HG03571 (cell line): ENCODE measurements at regions not wholly inside any gene's neighbourhood (a gene's known extent, or its start where the extent isn't known, plus 50 kb on each side); places are given as distances from the start of the nearest gene placed in this dataset.

Experiments used
- ATAC-seq: cut with Tn5 transposase; IDR thresholded peaks from one replicate; pipeline ENCODE4 v1.9.1; 2021; ENCODE audit not compliant: unreplicated experiment

DNA sequence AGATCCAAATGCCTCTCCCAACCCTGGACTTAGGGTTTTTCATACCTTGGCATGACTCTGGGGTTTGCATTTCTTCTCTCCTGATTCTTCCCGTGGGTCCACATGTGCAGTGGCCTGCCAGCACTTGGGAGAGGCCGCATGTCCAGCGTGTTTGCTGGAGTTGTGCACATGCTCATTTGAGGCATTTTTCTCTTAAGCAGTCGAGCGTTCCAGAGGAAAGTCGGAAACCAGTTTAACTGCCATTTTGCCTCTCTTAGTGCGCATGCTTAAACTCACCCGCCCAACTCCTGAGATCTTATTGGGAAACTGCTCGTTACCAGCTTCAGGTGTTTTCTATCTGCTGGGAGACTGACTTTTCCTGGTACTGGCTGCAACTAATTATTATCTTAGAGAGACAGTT, 888.4 kb upstream of the PHF14 start:
- no peak for ATAC-seq

DNA sequence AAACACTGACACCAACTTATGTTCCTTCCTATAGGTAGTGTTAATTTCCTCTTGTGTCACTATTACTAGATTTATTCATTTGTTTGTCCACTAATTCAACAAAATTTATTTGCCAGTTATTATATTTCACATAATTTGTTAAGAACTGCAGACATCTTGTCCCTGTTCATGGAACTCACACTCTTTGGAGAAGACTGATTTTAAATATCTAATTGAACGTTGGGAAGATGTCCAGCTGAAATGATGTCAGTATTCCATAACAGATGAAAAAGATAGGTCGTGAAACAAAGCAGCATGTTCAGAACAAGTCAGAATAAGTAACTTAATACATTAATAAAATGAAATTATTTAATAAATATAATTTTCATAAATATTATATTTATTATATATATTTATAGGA, 873.1 kb upstream of the PHF14 start:
- ATAC-seq, result no peak

DNA sequence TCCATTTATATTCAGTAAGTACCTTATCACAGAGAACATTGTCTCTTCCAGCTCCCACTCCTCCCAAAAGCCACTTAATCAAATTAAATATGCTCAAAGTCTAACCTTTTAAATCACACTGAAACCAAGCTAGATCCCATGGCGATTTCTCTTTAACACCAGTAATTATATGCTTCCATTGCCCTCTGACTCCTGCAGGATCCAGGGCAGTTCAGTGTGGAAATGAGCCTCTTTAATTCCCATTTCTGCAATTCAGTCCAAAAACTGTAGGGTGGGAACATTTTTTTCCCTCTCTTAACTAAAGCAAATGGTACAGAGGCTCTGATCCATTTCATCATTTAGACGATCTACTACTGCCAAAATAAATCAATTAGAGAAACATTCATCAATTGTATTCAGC, 872.3 kb upstream of the PHF14 start:
- ATAC-seq, result no peak

DNA sequence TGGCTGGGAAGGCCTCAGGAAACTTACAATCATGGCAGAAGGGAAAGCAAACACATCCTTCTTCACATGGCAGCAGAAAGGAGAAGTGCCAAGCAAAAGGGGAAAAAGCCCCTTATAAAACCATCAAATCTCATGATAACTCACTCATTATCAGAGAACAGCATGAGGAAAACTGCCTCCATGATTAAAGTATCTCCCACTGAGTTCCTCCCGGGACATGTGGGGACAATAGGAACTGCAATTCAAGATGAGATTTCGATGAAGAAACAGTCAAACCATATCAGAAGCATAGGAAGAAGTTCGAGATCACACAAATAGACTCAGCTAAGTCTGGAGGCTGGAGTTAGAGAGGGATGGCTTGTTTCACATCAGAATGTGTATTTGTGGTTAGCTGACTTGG, 869.4 kb upstream of the PHF14 start:
- ATAC-seq, result no peak

DNA sequence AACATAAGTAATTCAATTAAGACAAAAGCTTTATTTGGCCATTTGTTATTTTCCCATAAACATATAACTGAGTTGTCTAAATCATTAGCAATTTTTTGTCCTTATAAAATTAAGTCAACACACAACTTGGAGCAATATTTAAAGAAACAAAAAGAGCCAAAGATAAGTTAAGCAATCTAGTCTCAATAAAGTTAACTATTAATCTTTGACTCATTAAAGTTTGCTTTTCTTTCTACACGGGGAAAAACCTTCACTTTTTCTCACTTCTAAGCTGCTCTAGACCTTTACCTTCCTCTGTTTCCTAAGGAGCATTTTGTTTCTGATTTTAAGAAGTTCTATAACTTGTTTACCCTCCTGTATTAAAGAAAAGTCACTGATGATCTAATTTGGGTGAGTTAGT, 867.1 kb upstream of the PHF14 start:
- ATAC-seq, result no peak

DNA sequence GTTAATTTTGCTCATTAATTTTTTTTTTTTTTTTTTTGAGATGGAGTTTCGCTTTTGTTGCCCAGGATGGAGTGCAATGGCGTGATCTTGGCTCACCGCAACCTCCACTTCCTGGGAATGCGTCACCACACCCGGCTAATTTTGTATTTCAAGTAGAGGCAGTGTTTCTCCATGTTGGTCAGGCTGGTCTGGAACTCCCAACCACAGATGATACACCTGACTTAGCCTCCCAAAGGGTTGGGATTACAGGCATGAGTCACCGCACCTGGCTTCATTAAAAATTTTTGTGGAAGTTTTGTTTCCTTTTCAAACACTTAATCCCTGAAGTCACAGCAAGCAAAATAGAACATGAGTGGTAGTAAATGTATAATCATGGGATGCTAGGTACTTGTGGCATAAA, 857.2 kb upstream of the PHF14 start:
- no peak for ATAC-seq

DNA sequence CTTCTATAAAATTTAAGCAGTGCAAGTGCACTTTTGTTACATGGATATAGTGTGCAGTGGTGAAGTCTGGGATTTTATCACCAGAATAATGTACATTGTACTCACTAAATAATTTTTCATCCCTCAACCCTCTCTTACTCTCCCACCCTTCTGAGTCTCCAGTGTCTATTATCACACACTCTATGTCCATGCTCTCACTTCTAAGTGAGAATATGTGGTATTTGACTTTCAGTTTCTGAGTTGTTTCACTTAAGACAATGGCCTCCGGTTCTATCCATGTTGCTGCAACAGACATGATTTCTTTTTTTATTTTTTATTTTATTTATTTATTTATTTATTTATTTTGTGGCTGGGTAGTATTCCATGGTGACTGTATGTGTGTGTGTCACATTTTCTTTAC, 855.9 kb upstream of the PHF14 start:
- ATAC-seq, result no peak

DNA sequence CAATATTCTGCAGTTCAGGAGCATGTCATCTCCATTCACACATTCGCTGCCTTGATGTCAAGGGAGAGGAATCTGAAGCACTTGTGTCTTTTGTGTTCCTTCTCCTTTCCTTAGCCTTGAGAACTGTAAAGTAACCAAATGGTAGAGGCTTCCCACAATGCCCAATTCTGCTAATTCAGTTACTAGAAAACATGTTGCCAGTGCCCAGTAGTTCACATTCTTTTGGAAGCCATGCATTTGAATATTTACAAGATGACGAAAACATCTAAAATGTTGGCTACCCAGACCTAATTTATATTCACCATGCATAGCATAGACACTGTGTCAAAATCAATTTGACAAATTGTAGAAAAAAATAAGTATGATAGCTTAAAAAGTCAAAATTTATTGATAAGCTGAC, 852.7 kb upstream of the PHF14 start:
- ATAC-seq, result no peak

DNA sequence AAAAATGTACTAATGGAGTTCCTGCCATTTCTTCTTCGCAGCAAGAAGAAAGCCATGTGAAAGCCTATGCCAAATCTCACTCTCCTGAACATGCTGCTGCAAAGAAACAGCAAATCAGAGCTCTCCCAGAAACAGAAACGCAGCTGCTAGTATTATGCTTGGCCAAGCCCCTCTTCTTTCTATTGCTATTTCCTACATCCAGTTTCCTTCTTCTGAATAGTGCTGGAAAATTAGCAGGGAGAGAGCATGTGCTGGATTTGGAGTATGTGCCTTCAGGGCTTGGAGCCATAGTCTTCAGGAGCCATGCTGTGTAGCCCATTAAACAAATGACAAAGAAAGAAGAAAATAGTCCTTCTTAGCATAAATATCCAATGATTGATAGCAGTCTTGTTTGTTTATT, 852.0 kb upstream of the PHF14 start:
- no peak for ATAC-seq

DNA sequence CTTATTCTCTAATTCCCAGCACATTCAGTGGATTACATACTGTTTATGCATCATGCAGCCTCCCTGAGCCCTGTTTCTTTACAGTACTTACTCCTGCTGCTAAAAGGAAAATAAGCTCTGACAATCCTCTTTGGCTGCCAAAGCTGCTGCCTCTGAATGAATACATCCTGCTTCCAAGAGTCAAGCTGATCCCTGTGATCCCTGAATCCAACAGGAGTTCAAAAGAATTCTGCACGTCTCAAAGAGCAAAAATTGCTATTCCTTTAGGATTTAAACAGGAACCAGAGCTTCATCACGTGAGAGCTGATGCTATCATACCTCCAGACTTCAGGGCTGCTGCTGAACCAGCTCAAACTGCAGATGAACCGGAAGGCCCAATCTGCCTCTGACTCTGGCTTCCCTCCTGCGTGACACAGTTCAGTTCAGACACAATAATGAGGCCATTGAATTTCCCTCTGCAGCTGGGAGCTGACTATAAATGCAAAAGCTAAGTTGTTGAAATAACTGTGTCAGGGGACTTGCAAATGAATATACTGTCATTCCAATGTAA, 851.0 kb upstream of the PHF14 start:
- no peak for ATAC-seq

DNA sequence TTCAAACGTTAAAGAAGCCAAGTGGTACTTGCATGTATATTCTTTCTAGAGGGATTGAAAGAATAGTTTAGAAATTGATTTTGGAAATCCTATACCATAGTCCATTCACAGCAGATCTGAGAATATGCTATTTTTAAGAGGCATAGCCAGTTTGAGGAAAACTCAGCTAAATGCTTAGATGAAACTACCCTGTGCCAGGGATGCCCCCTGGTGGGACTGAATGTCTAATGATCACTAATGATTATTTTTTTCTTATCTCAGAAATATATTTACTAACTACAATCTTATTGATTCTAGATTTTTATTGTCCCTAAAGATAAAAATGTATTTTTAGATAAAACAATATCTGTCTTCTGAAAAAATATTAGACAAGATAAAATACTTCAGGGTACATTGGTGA, 844.9 kb upstream of the PHF14 start:
- ATAC-seq, result no peak

DNA sequence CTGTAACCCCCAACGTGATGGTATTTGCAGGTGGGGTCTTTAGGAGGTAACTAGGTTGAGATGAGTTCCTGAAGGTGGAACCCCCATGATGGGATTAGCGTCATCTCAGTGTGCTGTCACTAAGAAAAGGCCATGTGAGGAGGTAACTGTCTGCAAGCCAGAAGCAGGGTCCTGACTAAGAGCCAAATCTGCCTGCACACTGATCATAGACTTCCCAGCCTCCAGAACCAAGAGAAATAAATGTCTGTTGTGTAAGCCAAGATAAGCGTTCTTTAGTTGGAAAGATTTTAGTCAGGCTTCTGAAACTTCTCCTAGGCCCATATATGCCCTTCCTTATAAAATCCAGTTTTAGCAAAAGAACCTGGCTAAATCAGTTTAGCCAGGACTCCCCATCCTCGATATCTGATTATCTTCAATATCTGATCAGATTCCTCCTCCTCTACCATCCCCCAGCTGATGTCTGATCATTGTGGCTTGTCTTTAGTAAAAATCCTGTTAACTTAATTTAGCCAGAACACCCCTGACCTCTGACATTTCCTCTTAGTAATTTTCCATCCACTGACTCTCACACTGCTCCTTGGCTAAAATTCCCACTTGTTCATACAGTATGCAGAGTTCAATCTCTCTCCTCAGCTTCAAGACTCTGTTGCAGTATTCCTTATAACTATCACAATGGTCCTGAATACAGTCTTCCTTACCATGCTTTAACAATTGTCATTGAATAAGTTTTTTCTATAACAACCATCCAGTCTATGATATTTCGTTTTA, 835.4 kb upstream of the PHF14 start:
- no peak for ATAC-seq

DNA sequence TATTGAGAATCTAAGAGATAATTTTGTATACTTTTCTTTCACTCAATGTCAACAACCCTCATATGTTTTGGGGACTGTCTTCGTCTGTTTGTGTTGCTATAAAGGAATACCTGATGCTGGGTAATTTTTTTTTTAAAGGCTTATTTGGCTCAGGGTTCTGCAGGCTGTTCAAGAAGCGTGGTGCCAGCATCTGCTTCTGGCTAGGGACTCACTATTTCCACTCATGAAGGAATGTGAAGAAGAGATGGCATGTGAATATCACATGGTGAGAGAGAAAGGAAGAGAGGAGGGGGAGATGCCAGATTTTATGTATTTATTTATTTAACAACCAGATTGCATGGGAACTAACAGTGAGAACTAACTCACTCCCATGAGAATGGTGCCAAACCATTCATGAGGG, 827.4 kb upstream of the PHF14 start:
- no peak for ATAC-seq

DNA sequence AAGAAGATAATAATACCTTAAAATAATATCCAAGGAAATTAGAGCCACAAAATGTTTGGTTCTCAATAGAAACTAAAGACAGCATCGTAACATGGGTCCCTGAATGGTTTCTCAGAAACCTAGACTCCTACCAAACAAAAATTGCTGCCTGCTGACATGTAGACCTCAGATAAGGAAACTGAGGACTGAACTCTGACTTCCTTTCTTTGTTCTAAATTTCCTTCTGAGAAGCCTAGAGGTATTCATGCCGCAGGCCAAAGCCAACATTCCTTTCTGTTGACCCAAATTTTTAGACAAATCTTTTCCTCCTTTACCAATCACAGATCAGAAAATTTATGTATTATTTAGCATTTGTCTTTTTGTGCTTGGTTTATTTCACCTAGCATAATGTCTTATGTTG, 816.7 kb upstream of the PHF14 start:
- no peak for ATAC-seq

DNA sequence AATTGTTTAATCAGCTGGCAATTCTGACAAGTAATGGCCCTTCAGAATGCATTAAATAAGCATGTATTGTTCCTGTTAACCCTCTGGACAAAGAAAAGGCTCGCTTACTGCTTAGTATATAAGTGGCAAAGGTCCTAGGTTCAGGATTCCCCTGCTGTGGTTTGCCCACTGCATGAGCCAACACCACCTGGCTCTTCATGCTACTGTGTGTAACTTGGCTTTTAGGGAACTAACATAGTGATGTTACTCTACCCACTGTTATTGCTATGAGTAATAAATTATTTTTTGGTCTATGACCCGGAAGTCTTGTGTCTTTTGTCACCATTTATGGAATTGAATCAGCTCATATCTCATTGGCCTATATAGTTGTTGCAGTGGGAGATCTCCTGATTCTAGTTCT, 791.7 kb upstream of the PHF14 start:
- no peak for ATAC-seq

DNA sequence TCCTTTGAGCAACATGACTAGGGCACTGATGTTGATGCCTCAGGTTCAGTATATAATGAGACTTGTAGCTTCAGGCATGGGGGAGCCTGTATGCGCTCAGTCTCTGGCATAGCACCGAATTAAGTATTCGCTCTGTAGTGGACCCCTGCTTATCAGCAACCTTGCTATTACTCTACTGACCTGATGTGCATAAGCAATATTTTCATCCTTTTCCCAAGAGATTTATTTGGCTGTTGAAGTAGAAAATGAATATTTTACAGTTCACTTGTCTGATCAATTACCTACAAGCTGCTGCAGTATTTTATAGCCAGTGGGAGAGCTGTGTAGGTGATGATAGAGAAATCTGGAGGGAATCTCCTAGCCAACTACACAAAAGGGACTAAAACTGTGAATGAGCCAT, 781.6 kb upstream of the PHF14 start:
- ATAC-seq, result no peak

DNA sequence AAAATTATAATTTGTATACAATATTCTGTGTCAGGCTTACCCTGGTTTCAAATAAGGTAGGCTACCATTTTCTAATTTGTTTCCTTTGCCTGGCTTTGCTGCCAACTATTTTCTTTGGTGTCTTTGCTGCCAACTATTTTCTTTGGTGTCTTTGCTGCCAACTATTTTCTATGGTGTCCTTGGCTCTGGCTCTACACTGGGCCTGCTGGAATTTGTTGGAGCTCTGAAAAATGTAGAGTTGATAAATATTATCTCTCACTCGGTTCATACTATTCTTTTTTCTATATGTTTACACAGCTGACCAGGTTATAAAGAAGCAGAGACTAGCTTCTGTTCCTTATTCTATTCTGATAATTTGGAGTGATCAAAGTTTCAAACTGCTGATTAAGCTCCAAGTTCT, 768.0 kb upstream of the PHF14 start:
- no peak for ATAC-seq

DNA sequence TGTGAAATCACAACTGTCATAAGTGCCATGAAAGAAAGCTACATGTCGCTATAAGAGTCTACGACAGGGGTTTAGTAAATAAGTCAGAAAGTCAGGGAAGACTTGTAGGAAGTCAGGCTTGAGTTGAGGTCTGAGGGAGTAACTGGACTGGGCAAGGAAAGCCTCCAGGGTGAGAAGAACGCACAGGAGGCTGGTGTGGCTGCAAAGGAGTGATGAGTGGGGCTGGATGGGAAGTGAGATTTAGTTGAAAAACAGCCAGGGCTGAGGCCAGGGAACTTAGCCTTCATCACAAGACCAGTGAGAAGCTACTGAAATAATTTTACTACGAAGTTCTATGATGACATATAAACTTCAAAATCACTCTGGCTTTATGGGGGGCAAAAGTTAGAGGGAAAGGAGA, 763.7 kb upstream of the PHF14 start:
- ATAC-seq, result no peak

DNA sequence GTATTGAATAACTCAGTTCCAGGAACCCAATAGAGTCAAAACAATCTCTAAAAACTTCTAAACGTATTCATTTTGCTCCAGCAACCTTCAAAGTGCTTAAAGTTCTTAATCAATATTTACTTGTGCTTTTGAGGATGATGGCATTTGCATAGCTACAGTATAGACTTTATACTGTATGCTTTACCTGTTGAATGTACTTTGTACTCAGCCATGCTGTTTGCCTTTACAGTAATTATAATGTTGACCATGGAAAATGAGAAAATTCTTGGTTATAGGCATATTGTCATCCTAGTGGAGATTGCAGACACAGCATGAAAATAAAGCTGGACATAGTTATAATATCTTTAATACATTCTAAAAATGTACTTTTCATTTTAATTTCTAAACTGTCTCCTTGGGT, 762.7 kb upstream of the PHF14 start:
- ATAC-seq, result no peak

DNA sequence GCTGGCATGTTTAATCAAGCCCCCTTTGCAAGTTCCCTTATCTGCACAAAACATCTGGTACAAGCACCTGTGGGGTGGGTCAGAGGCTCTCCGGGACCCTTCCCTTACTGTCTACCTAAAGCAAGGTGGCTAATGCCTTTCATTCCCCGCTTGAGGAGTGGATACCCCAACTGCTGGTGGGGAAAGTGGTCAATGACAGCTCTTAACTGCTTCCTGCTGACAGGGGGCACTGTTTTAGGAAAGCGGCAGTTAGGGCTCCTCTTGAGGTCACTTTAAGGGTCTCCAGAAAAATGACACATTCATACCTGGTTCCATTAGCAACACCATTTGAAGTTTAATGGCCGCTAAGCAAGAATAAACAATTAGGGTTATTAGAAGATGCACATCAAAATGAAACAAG, 761.8 kb upstream of the PHF14 start:
- no peak for ATAC-seq

DNA sequence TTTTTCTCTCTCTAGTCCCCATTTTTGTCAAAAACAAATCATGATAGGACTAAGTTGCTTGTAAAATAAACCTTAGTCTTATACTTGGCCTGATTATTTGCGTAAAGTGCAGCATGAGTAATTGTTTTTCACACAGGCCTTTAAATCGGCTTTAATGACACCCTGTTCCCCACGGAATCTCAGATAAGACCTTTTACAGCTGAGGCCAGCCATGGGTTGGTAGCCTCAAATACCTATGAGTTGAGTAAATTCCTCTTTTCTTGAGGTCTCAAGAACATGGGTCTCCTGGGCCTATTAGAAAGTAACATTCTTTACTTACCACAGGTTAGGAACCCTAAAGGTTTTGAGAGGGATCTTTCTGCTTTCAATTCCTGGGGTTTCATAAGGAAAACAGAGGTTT, 761.0 kb upstream of the PHF14 start:
- ATAC-seq, result no peak

DNA sequence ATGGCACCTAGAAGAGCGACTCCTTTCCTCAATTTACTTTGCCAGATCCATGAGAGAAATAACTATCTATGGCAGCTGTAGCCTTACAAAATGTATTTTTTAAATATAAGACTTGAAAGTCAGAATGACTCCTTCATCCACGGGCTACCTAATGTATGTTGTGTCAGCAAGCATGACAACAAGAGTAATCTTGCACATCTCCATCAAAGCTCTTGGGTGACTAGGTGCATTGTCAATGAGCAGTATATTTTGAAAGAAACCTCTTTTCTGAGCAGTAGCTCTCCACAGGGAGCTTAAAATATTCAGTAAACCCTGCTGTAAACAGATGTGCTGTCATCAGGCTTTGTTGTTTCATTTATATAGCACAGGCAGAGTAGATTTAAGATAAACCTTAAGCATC, 757.2 kb upstream of the PHF14 start:
- no peak for ATAC-seq

DNA sequence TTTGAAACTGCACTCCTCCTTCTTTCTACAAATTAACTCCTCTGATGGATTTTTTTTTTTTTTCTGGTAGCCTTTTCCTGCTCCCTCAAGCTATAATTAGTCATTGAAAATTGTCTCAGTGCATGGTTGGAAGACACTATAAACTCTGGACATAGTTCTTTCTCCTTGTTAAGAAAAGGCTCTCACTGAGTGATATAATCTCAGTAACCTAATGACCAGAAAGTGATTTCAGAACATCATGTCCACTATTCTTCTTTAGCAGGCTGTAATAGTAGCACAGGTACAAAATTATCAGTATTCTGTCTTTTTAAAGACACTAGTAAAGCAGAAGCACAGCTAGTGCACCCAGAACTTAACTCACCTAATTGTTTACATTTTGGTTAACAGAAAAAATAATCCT, 752.6 kb upstream of the PHF14 start:
- ATAC-seq, result no peak
